ENCODE measurements at regions not wholly inside any gene's neighbourhood (a gene's known extent, or its start where the extent isn't known, plus 50 kb on each side); places are given as distances from the start of the nearest gene placed in this dataset.

GRCh38 chr2:238650536-238650935, 197.3 kb upstream of the TWIST2 start:
- TF ChIP-seq POLR2A (IDR thresholded peaks at IDR 0.05) (no peak), CTCF (IDR thresholded peaks at IDR 0.05) (no peak)
